ENCODE measurements at regions not wholly inside any gene's neighbourhood (a gene's known extent, or its start where the extent isn't known, plus 50 kb on each side); places are given as distances from the start of the nearest gene placed in this dataset.
A peak's percentile ranks its signal among the peaks of the same experiment; 100 is the strongest.
"Not testable (repeated sequence)": the region's sequence is repeated elsewhere in the genome, so short reads cannot be mapped to it uniquely, and the experiment has no call there.

DNA sequence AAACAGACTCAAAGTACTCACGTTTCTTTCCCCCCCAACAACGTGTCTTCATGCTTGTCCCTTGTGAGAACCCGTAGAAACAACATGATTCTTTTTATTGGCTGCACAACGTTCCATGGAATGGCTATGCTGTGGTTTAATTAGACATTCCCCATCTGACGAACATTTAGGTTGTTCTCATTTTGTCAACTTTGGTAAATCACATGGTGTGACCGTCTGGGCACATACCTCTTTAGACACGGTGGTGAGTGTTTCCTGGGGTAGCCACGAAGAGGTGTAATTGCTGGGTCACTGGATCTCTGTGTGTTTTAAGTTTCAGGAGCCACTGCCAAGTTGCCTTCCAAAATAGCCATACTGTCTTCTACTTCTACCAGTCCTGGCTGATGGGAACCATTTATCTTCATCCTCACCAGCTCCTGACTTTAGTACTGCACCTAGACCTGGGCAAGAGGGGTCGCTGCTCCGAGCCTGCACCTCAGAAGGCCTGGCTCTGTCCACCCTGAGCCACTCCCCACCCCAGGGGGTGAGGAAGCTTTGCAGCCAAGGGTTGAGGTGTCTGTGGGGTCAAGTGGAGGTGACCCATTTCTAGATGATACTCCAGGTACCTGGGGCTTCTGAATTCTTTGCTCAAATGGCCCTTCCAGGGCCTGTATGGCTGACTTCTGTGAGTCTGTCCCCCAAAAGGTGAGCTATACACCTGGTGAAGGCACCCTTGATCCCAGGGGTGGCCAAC lies 84.7 kb downstream of the IRX5 start:
- DNase-seq (ENCODE audit: low spot score): no peak

DNA sequence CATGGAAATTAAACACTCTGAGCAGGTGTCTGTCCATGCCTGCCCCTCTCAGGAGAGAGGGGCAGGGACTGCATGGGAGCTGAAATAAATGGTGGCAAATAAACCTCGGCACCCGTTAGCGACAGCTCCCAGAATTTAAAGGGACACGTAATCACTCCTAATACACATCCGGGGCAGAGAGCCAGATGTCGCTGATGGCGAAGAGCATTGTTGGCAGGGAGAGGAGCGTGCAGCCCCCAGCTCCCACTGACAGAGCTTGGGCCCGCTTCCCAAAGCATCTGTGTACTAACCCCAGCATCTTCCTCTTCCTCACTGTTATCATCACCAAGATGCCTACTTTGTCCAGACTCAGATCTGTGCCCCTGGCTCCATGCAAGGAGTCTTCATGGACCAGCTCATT lies 85.8 kb downstream of the IRX5 start:
- no peak for DNase-seq (ENCODE audit: low spot score)

DNA sequence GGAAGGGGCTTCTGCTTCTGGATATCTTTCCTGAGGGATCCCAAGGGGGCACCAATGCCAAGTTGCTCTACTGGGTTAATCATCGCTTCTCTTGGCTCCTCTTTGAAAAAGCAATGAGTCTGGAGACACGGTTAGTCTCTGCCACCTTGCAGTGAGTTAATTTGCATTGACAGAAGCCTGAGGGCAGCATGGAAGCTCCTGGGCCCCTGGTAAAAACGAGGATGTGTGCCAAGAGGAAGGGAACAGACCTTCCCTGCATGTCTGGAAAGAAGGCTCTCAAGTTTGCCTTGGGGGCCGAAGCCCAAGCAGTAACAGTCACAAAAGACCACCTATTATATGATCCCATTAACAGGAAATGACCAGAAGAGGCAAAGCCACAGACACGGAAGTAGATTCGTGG lies 86.7 kb downstream of the IRX5 start:
- no peak for DNase-seq (ENCODE audit: low spot score)

DNA sequence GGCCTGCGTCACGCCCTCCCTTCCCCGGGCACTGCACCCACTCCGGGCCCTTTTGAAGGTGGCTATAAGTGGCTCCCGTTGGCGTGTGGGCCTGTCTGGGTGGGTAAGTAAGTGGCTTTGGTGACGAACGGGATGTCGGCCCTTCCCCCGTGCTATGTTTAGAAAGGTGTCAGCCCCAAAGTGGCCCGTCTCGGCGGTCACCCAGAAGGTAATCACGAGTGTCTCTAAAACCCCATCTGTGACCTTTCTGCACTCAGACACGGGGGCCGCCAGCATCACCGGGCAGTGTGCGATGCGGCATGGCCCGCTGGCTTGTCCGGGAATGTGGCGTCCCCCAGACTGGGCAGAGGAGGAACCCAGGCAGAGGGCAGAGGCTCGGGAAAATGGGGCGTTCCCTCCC lies 88.2 kb downstream of the IRX5 start:
- no peak for DNase-seq (ENCODE audit: low spot score)

DNA sequence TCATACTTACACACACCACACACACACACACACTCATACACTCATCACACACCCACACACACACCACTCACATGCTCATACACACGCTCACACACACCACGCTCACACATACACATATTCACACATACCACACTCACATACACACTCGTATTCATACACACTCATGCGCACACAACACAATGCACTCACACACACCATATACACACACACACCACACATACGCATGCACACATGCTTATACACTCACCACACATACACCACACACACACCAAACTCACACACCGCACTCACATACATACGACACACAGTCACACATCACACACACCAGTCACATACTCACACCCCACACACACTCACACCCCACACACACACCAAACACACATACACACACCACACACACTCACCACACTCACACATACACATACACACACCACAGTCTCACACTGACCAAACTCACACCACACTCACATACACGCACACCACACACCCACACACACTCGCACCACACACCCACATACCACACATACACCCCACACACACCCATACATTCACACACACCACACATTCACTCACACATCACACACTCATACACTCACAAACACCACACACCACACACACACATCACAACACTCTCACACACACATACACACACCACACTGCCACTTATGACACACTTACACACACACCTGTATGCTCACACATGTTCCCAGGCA lies 88.9 kb downstream of the IRX5 start:
- DNase-seq (ENCODE audit: low spot score): no peak

DNA sequence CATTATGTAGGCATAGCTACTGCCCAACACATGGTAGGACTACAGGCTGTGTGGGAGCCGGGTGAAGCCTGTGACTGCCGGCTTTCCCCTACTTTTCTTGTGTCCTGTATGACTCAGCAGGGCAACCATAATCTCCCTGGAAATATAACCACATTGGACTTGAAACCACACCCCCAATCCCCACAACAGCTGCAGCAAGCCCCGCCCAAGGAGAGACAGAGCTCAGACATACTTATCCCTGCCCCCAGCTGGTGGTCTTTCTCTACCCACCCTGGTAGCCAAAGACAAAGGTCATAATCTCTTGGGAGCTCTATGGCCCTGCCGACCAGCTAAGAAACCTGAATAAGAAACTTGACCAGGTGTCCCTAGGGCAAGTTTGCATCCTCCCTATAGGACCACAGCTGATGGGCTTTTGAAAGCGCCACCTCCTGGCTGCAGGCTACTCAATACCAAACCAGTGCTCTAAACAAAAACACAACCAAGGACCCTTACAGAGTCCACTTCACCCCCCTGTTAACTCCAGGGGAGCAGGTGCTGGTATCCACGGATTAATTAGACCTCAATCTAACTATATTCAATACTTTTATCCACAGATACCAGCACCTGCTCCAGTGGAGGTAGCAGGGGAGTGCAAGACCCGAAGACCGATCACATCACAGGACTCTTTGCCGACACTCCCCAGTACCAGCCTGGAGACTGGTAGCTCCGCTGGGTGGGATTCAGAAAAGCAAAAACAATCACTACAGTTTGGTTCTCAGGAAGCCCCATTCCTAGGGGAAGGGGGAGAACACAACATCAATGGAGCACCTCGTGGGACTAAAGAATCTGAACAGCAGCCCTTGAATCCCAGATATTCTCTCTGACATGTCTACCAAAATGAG lies 91.2 kb downstream of the IRX5 start:
- DNase-seq (ENCODE audit: low spot score): peak; percentile 50

GRCh38 chr16:55027260-55027659 lies 96.6 kb downstream of the IRX5 start:
- not testable (repeated sequence) for DNase-seq (ENCODE audit: low spot score)

DNA sequence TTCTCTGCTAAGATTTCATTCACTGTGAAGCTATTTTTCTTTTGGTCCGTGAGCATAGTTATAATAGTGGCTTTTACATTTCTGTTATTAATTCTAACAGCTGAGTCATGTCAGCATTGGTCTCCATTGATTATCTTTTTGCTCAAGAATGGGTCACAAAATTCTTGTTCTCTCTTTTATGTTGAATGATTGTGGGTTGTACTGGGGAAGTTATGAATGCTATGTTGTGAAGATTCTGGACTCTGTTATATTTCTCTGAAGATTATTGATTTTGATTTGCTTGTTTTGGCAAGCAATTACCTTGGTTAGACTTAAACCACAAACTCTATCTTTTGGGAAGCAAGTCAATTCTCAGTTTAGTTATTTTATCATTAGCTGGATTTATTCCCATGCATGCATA lies 98.8 kb downstream of the IRX5 start:
- DNase-seq (ENCODE audit: low spot score): no peak

DNA sequence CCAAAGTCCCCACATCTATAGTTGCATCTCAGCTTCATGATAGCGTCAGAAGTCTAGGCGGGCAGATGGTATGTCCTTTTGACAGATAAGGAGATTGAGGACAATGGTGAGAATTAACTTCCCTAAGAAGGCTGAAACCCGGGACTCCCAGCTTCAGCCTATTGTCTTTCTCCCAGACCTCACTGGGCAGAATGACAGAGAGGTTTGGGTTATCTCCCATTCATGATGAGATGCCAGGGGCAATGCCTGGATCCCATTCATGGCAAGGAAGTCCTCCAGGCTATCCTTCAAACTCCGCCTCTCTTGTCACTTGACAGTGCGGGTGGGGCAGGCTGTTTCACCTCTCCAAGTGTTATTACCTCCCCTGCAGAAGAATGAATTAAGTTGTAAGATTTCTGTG lies 100.3 kb downstream of the IRX5 start:
- no peak for DNase-seq (ENCODE audit: low spot score)

DNA sequence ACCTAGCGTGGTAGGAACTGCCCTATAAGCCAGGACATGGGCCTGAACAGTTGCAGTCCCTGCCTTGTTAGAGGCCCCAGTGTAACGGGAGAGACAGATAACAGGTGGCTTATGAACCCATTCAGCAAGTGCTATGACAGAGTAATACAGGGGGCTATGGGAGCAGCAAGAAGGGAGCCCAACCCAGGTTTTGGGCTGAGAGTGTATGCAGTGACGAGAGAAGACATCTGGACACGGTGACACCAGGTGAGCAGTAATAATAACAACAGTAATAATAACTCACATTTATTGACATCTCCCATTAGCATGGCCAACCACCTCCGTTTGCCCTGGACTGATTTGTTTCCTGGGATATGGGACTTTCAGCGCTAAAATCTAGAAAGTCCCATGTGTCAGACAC lies 100.8 kb downstream of the IRX5 start:
- no peak for DNase-seq (ENCODE audit: low spot score)

DNA sequence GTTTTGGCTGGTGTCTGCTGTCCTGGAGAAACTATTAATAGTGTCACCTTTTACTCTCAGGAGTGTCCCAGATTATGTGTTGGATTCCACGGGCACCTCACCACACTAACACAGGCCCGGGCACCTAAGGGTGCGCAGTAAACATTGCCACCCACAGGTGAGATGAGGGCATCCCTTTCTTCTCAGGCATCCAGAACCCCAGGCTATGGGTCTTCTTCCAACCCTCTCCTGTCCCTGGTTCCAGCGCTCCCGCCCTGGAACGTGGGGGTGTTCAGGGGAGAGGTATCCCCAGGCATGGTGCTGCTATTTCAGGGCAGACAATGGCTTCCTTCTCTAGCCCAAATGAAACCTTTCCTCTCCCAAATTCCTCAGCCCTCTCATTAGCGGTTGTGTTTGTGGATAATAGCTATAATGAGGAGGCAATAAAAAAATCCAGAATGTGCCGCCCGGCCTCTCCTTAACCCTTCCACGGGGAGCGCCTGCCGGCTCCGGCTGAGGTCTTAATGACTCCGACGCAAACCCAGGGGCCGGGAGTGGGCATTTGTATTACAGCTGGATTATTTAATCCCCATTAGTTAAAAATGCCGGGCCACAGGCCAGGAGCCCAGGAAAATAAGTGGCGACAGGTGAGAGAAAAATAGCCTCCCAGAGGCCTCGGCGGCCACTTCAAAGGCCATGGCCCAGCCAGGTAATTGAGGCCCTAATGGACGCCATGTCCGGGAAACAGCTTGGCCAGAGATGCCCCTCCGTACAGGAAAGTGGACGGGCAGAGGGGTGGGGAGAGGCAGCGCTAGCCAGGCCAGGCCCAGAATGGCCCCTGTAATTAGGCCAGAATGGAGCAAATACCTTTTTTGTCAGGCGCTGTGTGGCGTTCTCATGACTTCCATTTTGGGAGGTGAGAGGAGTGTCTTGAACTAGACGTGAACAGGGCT lies 102.8 kb downstream of the IRX5 start:
- no peak for DNase-seq (ENCODE audit: low spot score)

DNA sequence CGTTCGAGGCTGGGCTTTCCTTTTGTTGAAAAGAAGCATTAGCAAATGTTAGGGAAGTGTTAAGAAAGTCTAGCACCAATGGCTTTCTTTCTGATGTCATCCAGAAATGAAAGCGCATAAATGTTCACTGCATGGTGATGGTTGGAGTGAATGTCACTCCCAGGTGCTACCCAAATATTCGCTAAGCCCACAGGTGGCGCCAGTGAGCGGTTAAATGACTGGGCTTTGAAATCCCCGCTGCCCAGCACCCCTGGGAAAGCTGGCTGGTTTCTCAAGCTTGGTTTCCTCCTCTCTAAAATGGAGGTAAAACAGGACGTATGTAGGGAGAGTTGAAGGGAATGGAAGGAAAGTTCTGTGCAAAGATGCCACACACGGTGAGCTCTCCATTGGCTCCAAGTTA lies 104.4 kb downstream of the IRX5 start:
- peak; percentile 46 for DNase-seq (ENCODE audit: low spot score)

DNA sequence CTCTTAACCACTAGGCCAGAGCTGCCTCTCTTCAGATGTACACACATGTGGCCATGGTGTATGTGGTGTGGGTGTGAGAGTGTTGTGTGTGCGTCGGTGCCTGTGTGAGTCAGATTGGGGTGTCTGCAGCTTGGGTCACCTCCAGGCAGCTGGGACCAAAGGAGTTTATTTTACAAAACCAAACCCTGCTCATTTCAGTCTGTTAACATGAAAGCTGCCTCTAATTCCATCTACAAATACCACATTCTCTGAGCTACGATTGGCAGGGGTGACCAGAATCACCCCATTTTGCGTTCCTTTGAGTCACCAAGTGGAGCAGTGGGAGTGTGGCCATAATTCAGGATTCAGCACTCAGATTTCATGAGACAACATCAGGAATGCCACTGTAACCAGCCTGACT lies 105.3 kb downstream of the IRX5 start:
- no peak for DNase-seq (ENCODE audit: low spot score)

- DNase-seq (ENCODE audit: low spot score): no peak
Observed at GRCh38 chr16:55036371-55036821, 105.7 kb downstream of the IRX5 start.

GRCh38 chr16:55037046-55037445 lies 106.4 kb downstream of the IRX5 start:
- DNase-seq (ENCODE audit: low spot score): no peak

DNA sequence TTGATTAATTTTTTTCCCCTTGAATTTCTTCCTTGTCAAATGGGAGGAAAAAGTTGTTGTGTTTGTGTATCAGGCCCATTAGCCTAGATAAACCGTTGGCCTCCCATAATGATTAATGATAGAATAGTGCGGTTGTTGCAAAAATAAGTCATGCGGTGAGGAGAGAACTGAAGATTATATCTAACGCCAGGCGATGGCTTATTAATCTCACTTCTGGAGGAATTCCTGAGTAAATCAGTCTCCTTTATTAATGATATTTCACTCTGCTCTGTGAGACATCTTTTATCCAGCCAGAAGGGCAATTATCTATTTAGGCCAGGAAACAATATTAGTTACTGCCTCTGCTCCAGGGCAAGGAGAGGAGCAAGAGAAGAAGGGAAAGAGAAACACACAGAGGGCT lies 107.3 kb downstream of the IRX5 start:
- DNase-seq (ENCODE audit: low spot score): no peak

- no peak for DNase-seq (ENCODE audit: low spot score)
Observed at GRCh38 chr16:55039042-55039441, 108.4 kb downstream of the IRX5 start.

DNA sequence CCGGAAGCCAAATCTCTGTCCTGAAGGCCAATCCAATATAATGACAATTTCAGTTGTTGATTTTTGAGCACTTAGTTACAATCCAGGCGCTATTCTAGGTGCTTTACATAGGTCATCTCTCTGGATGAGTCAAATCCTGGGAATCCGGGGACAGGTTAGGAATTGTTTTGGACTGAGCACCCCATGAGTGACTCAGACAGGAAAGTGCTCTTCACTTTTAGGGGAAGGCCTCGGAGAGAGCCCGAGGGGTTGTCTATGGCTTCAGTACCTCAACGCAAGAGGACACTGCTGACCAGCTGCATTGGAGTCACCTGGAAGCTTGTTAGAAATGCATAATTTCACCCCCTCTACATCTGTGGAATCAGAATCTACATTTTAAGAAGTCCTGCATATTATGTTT lies 108.8 kb downstream of the IRX5 start:
- no peak for DNase-seq (ENCODE audit: low spot score)

- DNase-seq (ENCODE audit: low spot score): no peak
Observed at GRCh38 chr16:55039931-55040330, 109.3 kb downstream of the IRX5 start.

GRCh38 chr16:55040366-55041086 lies 109.9 kb downstream of the IRX5 start:
- DNase-seq (ENCODE audit: low spot score): no peak

All from HuH-7 (cell line).